SK-N-SH treated with all-trans-retinoic acid at 6 μM for 48 hours (cell line): ENCODE measurements at regions not wholly inside any gene's neighbourhood (a gene's known extent, or its start where the extent isn't known, plus 50 kb on each side); places are given as distances from the start of the nearest gene placed in this dataset.

Experiments
- ATAC-seq: fragments of 200-7000 bp; cut with Tn5 transposase; 3 replicates; pipeline ENCODE4 v1.9.1; 2020; ENCODE audit warnings: mild to moderate bottlenecking, moderate library complexity
- BACH2 ChIP-seq: fragments of 250-450 bp; sonication (Bioruptor Pico); IDR thresholded peaks from 2 replicates; pipeline ENCODE4 v1.9.0; 2021; ENCODE audit warnings: mild to moderate bottlenecking, borderline replicate concordance
- CREB5 ChIP-seq: fragments of 250-450 bp; sonication (Bioruptor Pico); IDR thresholded peaks from 2 replicates; pipeline ENCODE4 v1.5.1; 2020; ENCODE audit warnings: low read depth, mild to moderate bottlenecking, moderate library complexity
- CSDC2 ChIP-seq: fragments of 250-450 bp; sonication (Bioruptor Pico); IDR thresholded peaks from 2 replicates; pipeline ENCODE4 v1.5.0; 2020; ENCODE audit warnings: mild to moderate bottlenecking, moderate library complexity
- CSRNP3 ChIP-seq: fragments of 250-450 bp; sonication (Bioruptor Pico); IDR thresholded peaks from 2 replicates; pipeline ENCODE4 v1.5.1; 2021; ENCODE audit warnings: mild to moderate bottlenecking, moderate library complexity
- ESRRG ChIP-seq: fragments of 250-450 bp; sonication (Bioruptor Pico); IDR thresholded peaks from 2 replicates; pipeline ENCODE4 v1.6.1; 2021; ENCODE audit warnings: mild to moderate bottlenecking
- GLIS3 ChIP-seq: fragments of 250-450 bp; sonication (Bioruptor Pico); IDR thresholded peaks from 2 replicates; pipeline ENCODE4 v1.5.0; 2020; ENCODE audit warnings: mild to moderate bottlenecking, moderate library complexity
- ISL1 ChIP-seq: fragments of 250-450 bp; sonication (Bioruptor Pico); IDR thresholded peaks from 2 replicates; pipeline ENCODE4 v2.1.2; 2022; ENCODE audit warnings: mild to moderate bottlenecking, moderate library complexity
- OSR1 ChIP-seq: fragments of 250-450 bp; sonication (Bioruptor Pico); IDR thresholded peaks from 2 replicates; pipeline ENCODE4 v1.8.0; 2022; ENCODE audit warnings: moderate library complexity, mild to moderate bottlenecking, inconsistent platforms
- PATZ1 ChIP-seq: fragments of 250-450 bp; sonication (Bioruptor Pico); IDR thresholded peaks from 2 replicates; pipeline ENCODE4 v1.8.0; 2020; ENCODE audit warnings: mild to moderate bottlenecking, moderate library complexity, borderline replicate concordance
- POU6F1 ChIP-seq: fragments of 250-450 bp; sonication (Bioruptor Pico); IDR thresholded peaks from 2 replicates; pipeline ENCODE4 v1.8.0; 2021; ENCODE audit warnings: low read depth, mild to moderate bottlenecking, moderate library complexity, borderline replicate concordance
- PPARA ChIP-seq: fragments of 250-450 bp; sonication (Bioruptor Pico); IDR thresholded peaks from 2 replicates; pipeline ENCODE4 v1.5.0; 2020; ENCODE audit warnings: mild to moderate bottlenecking, borderline replicate concordance
- RARB ChIP-seq: fragments of 250-450 bp; sonication (Bioruptor Pico); IDR thresholded peaks from 2 replicates; pipeline ENCODE4 v1.8.0; 2021; ENCODE audit warnings: mild to moderate bottlenecking, moderate library complexity
- SNAI2 ChIP-seq: fragments of 250-450 bp; sonication (Bioruptor Pico); IDR thresholded peaks from 2 replicates; pipeline ENCODE4 v1.5.0; 2020; ENCODE audit warnings: mild to moderate bottlenecking, moderate library complexity
- TCF4 ChIP-seq: fragments of 250-450 bp; sonication (Bioruptor Pico); IDR thresholded peaks from 2 replicates; pipeline ENCODE4 v1.8.0; 2021; ENCODE audit warnings: mild to moderate bottlenecking, moderate library complexity, borderline replicate concordance
- TOX ChIP-seq: fragments of 250-450 bp; sonication (Bioruptor Pico); IDR thresholded peaks from 2 replicates; pipeline ENCODE4 v1.8.0; 2021; ENCODE audit warnings: mild to moderate bottlenecking, moderate library complexity, borderline replicate concordance
- TSHZ2 ChIP-seq: fragments of 250-450 bp; sonication (Bioruptor Pico); IDR thresholded peaks from 2 replicates; pipeline ENCODE4 v1.5.0; 2020; ENCODE audit warnings: mild to moderate bottlenecking, moderate library complexity
- ZC3H10 ChIP-seq: fragments of 250-450 bp; sonication (Bioruptor Pico); IDR thresholded peaks from 2 replicates; pipeline ENCODE4 v1.5.1; 2021; ENCODE audit warnings: mild to moderate bottlenecking, moderate library complexity
- ZFP3 ChIP-seq: fragments of 250-450 bp; sonication (Bioruptor Pico); IDR thresholded peaks from 2 replicates; pipeline ENCODE4 v1.5.0; 2020; ENCODE audit warnings: mild to moderate bottlenecking, moderate library complexity
- ZFP30 ChIP-seq: fragments of 450-650 bp; formaldehyde crosslinking; IDR thresholded peaks from 2 replicates; pipeline ENCODE4 v1.5.0; 2022; ENCODE audit warnings: mild to moderate bottlenecking, moderate library complexity
- ZNF565 ChIP-seq: fragments of 450-650 bp; formaldehyde crosslinking; conservative IDR thresholded peaks from 2 replicates; pipeline ENCODE4 v1.5.0; 2020; ENCODE audit warnings: low read depth, mild to moderate bottlenecking, moderate library complexity
- ZNF70 ChIP-seq: fragments of 450-650 bp; formaldehyde crosslinking; IDR thresholded peaks from 2 replicates; pipeline ENCODE4 v1.5.0; 2020; ENCODE audit warnings: mild to moderate bottlenecking, moderate library complexity
- ZNF8 ChIP-seq: fragments of 450-650 bp; formaldehyde crosslinking; IDR thresholded peaks from 2 replicates; pipeline ENCODE4 v1.5.0; 2020; ENCODE audit warnings: mild to moderate bottlenecking, moderate library complexity

- no peak for TF ChIP-seq CREB5 (CRISPR knock-in tag)
Measured at GRCh38 chr5:5623397-5623796, 200.9 kb downstream of the ICE1 start (continued).

GRCh38 chr5:5622806-5623205, 200.3 kb downstream of the ICE1 start:
- no peak for ATAC-seq
- no peak for TF ChIP-seq ZFP3 (CRISPR knock-in tag)
- TF ChIP-seq ZNF565 (CRISPR knock-in tag) = no peak
- TF ChIP-seq CSDC2 (CRISPR knock-in tag) = no peak
- no peak for TF ChIP-seq CSRNP3 (CRISPR knock-in tag)
- TF ChIP-seq TSHZ2 (CRISPR knock-in tag) = no peak
- TF ChIP-seq ESRRG = no peak
- no peak for TF ChIP-seq ZNF70 (CRISPR knock-in tag)
- TF ChIP-seq ZFP30 (CRISPR knock-in tag) = no peak
- no peak for TF ChIP-seq SNAI2 (CRISPR knock-in tag)
- no peak for TF ChIP-seq TOX (CRISPR knock-in tag)
- TF ChIP-seq TCF4 = no peak
- no peak for TF ChIP-seq PATZ1 (CRISPR knock-in tag)
- TF ChIP-seq ZC3H10 = no peak
- TF ChIP-seq PPARA (CRISPR knock-in tag) = no peak
- no peak for TF ChIP-seq CREB5 (CRISPR knock-in tag)
- no peak for TF ChIP-seq RARB (CRISPR knock-in tag)
- no peak for TF ChIP-seq ISL1 (CRISPR knock-in tag)
- no peak for TF ChIP-seq ZNF8 (CRISPR knock-in tag)
- TF ChIP-seq GLIS3 (CRISPR knock-in tag) = no peak

GRCh38 chr5:5619546-5619945, 197.1 kb downstream of the ICE1 start:
- no peak for ATAC-seq
- TF ChIP-seq ZNF565 (CRISPR knock-in tag) = no peak
- TF ChIP-seq OSR1 (CRISPR knock-in tag) = no peak
- no peak for TF ChIP-seq ZFP3 (CRISPR knock-in tag)
- TF ChIP-seq POU6F1 (CRISPR knock-in tag) = no peak
- TF ChIP-seq BACH2 (CRISPR knock-in tag) = no peak
- TF ChIP-seq GLIS3 (CRISPR knock-in tag) = no peak
- TF ChIP-seq ZC3H10 = no peak
- no peak for TF ChIP-seq TCF4
- TF ChIP-seq PPARA (CRISPR knock-in tag) = no peak
- TF ChIP-seq CSRNP3 (CRISPR knock-in tag) = no peak
- TF ChIP-seq CREB5 (CRISPR knock-in tag) = no peak
- no peak for TF ChIP-seq ISL1 (CRISPR knock-in tag)
- no peak for TF ChIP-seq ZFP30 (CRISPR knock-in tag)
